H1 (cell line): ENCODE measurements at regions not wholly inside any gene's neighbourhood (a gene's known extent, or its start where the extent isn't known, plus 50 kb on each side); places are given as distances from the start of the nearest gene placed in this dataset.

ENCODE experiments used
- CTCF ChIA-PET: fragments of 300-600 bp; sonication (Branson Sonifier 250); formaldehyde crosslinking; loops from one replicate; lab custom pipeline; 2021; ENCODE audit not compliant: partially characterized antibody; lab: Charles Lee
- POLR2A ChIA-PET: fragments of 300-600 bp; sonication (Branson Sonifier 250); formaldehyde crosslinking; loops from one replicate; lab custom pipeline; 2021; ENCODE audit warnings: inconsistent platforms; ENCODE audit not compliant: partially characterized antibody; lab: Charles Lee
- DNase-seq, 2 experiments: peaks; one replicate each; pipeline versions ENCODE4 v3.0.0 to v3.0.0-alpha.2; 2010 to 2022; ENCODE audit warnings: low spot score in 2 of 2, low read depth in 1 of 2, mixed read lengths in 1 of 2
- FAIRE-seq: peaks from 2 replicates; lab custom pipeline; 2011; peaks lifted over from hg19 to GRCh38; lab: Jason Lieb, UNC
- H2AFZ ChIP-seq: 2 replicates; pipeline ENCODE4 v1.8.1; 2012; ENCODE audit warnings: low read length, inconsistent platforms
- H2AK5ac ChIP-seq: 2 replicates; pipeline ENCODE4 v1.6.1; 2013; ENCODE audit warnings: low read depth, low read length
- H2BK120ac ChIP-seq: replicated peaks from 2 replicates; pipeline ENCODE3; 2013; ENCODE audit warnings: low read depth, low read length, inconsistent platforms
- H2BK12ac ChIP-seq: 2 replicates; pipeline ENCODE4 v1.6.1; 2013; ENCODE audit warnings: low read depth, low read length
- H2BK15ac ChIP-seq: 2 replicates; pipeline ENCODE4 v1.6.1; 2013; ENCODE audit warnings: low read length
- H2BK20ac ChIP-seq: 2 replicates; pipeline ENCODE4 v1.6.1; 2013; ENCODE audit warnings: low read length
- H2BK5ac ChIP-seq: 2 replicates; pipeline ENCODE4 v1.6.1; 2013; ENCODE audit warnings: low read depth, low read length
- H3K14ac ChIP-seq: 2 replicates; pipeline ENCODE4 v1.6.1; 2013; ENCODE audit warnings: inconsistent platforms; ENCODE audit not compliant: insufficient read length
- H3K18ac ChIP-seq: 2 replicates; pipeline ENCODE4 v1.6.1; 2013; ENCODE audit warnings: low read length; ENCODE audit errors: extremely low read depth
- H3K23ac ChIP-seq: 2 replicates; pipeline ENCODE4 v1.6.1; 2013; ENCODE audit warnings: inconsistent platforms; ENCODE audit not compliant: insufficient read length
- H3K23me2 ChIP-seq: 2 replicates; pipeline ENCODE4 v1.6.1; 2013; ENCODE audit warnings: low read depth, low read length
- H3K27ac ChIP-seq: 2 replicates; pipeline ENCODE4 v1.6.1; 2011; ENCODE audit warnings: low read depth, low read length, inconsistent platforms
- H3K27me3 ChIP-seq, 4 experiments: replicated peaks in 1 of 4; 1 replicate in 1 of 4; 2 replicates in 3 of 4; pipeline versions ENCODE4 v1.6.1 to v1.8.1; 2011 to 2013; ENCODE audit warnings: low read length in 3 of 4, mild to moderate bottlenecking in 3 of 4, inconsistent platforms in 2 of 4, mixed read lengths in 2 of 4, moderate library complexity in 1 of 4; ENCODE audit not compliant: control insufficient read depth in 3 of 4, insufficient read depth in 3 of 4; ENCODE audit errors: extremely low read depth in 1 of 4
- H3K36me3 ChIP-seq, 4 experiments: 2 replicates each; pipeline versions ENCODE4 v1.6.1 to v1.8.1; 2011 to 2013; ENCODE audit warnings: mild to moderate bottlenecking in 4 of 4, low read length in 3 of 4, moderate library complexity in 2 of 4, control low read depth in 1 of 4, inconsistent platforms in 1 of 4; ENCODE audit not compliant: insufficient read depth in 4 of 4, control insufficient read depth in 2 of 4
- H3K4ac ChIP-seq: replicated peaks from 2 replicates; pipeline ENCODE3; 2013; ENCODE audit warnings: low read length, low read depth, mixed read lengths, inconsistent platforms; ENCODE audit not compliant: insufficient read length
- H3K4me1 ChIP-seq, 4 experiments: replicated peaks in 1 of 4; 1 replicate in 1 of 4; 2 replicates in 3 of 4; pipeline versions ENCODE4 v1.6.1 to v1.8.1; 2011 to 2013; ENCODE audit warnings: low read length in 3 of 4, inconsistent platforms in 2 of 4, mixed read lengths in 1 of 4; ENCODE audit not compliant: insufficient read depth in 4 of 4, control insufficient read depth in 3 of 4
- H3K4me2 ChIP-seq, 2 experiments: 2 replicates each; pipeline versions ENCODE4 v1.6.1 to v1.8.1; 2011 to 2013; ENCODE audit warnings: low read depth in 2 of 2, low read length in 2 of 2, control low read depth in 1 of 2, inconsistent platforms in 1 of 2, mild to moderate bottlenecking in 1 of 2; ENCODE audit not compliant: insufficient read depth in 1 of 2
- H3K4me3 ChIP-seq, 4 experiments: fragments of 200-600, 300-600 bp in 1 of 4; sonication (generic), shearing (Covaris generic), sonication (Bioruptor Twin) in 1 of 4; 2 replicates each; pipeline versions ENCODE4 v1.5.1 to v1.8.1; 2011 to 2016; ENCODE audit warnings: low read length in 4 of 4, low read depth in 3 of 4, control low read depth in 2 of 4, inconsistent platforms in 2 of 4, mild to moderate bottlenecking in 2 of 4, mixed read lengths in 1 of 4, moderate library complexity in 1 of 4; ENCODE audit not compliant: insufficient read depth in 2 of 4; ENCODE audit errors: extremely low read depth in 1 of 4
- H3K56ac ChIP-seq: replicated peaks from 2 replicates; pipeline ENCODE3; 2013; ENCODE audit warnings: low read depth, mild to moderate bottlenecking, mixed read lengths, low read length, inconsistent platforms; ENCODE audit not compliant: insufficient read length
- H3K79me1 ChIP-seq: 2 replicates; pipeline ENCODE4 v1.6.1; 2013; ENCODE audit warnings: low read depth, low read length, control low read depth
- H3K79me2 ChIP-seq, 2 experiments: 2 replicates each; pipeline versions ENCODE4 v1.6.1 to v1.8.1; 2012 to 2013; ENCODE audit warnings: low read length in 2 of 2, mild to moderate bottlenecking in 2 of 2, inconsistent platforms in 1 of 2; ENCODE audit not compliant: insufficient read depth in 2 of 2, control insufficient read depth in 1 of 2
- H3K9ac ChIP-seq, 4 experiments: replicated peaks in 1 of 4; 1 replicate in 1 of 4; 2 replicates in 3 of 4; pipeline versions ENCODE4 v1.6.1 to v1.8.1; 2011 to 2013; ENCODE audit warnings: low read depth in 3 of 4, low read length in 3 of 4, control low read depth in 2 of 4, mild to moderate bottlenecking in 2 of 4, moderate library complexity in 2 of 4, inconsistent platforms in 1 of 4; ENCODE audit errors: extremely low read depth in 1 of 4
- H3K9me3 ChIP-seq, 2 experiments: 2 replicates each; pipeline versions ENCODE4 v1.6.1 to v1.8.1; 2012 to 2013; ENCODE audit warnings: mild to moderate bottlenecking in 2 of 2, moderate library complexity in 2 of 2, control low read depth in 1 of 2, inconsistent platforms in 1 of 2, low read depth in 1 of 2, low read length in 1 of 2, mixed read lengths in 1 of 2; ENCODE audit not compliant: insufficient read depth in 2 of 2
- H4K20me1 ChIP-seq, 2 experiments: replicated peaks in 1 of 2; 2 replicates each; pipeline versions ENCODE3 to v1.8.1; 2011 to 2013; ENCODE audit warnings: inconsistent platforms in 2 of 2, low read length in 2 of 2, mild to moderate bottlenecking in 1 of 2; ENCODE audit not compliant: insufficient read depth in 2 of 2, control insufficient read depth in 1 of 2
- H4K5ac ChIP-seq: 2 replicates; pipeline ENCODE4 v1.6.1; 2013; ENCODE audit warnings: low read length, low read depth, mixed read lengths, inconsistent platforms; ENCODE audit not compliant: insufficient read length
- H4K8ac ChIP-seq: 2 replicates; pipeline ENCODE4 v1.8.0; 2013; ENCODE audit warnings: mild to moderate bottlenecking, moderate library complexity, low read length, inconsistent platforms; ENCODE audit not compliant: insufficient read depth; ENCODE audit errors: extremely low read depth
- H4K91ac ChIP-seq: replicated peaks from 2 replicates; pipeline ENCODE3; 2013; ENCODE audit warnings: low read length, mixed read lengths, inconsistent platforms; ENCODE audit not compliant: insufficient read length
- CTCF ChIP-seq, 3 experiments: IDR thresholded peaks; 1 replicate in 2 of 3; 2 replicates in 1 of 3; pipeline versions ENCODE4 v1.5.1 to v1.6.1; 2011; ENCODE audit warnings: low read length in 3 of 3, mild to moderate bottlenecking in 3 of 3, inconsistent platforms in 2 of 3, low read depth in 1 of 3, moderate library complexity in 1 of 3; ENCODE audit not compliant: insufficient read depth in 1 of 3; ENCODE audit errors: control extremely low read depth in 1 of 3
- GTF2F1 ChIP-seq: IDR thresholded peaks from 2 replicates; pipeline ENCODE4 v1.6.1; 2012; ENCODE audit warnings: low read depth, low read length, improper control_type of control experiment, borderline replicate concordance
- RAD21 ChIP-seq, 2 experiments: IDR thresholded peaks in 1 of 2; conservative IDR thresholded peaks in 1 of 2; 2 replicates each; pipeline ENCODE4 v1.6.1; 2011; ENCODE audit warnings: low read depth in 2 of 2, low read length in 2 of 2, improper control_type of control experiment in 1 of 2, inconsistent platforms in 1 of 2, mild to moderate bottlenecking in 1 of 2, moderate library complexity in 1 of 2
- WGBS, 2 experiments: shearing (Covaris generic) in 1 of 2; methylation state at CpG; one replicate each; pipeline versions ENCODE4 v1.1.6 to v1.1.7; 2013 to 2015; ENCODE audit warnings: low lambda C conversion rate in 2 of 2, mixed read lengths in 2 of 2, inconsistent platforms in 1 of 2, low coverage in 1 of 2, missing lambda C conversion rate in 1 of 2; ENCODE audit not compliant: insufficient replicate concordance in 2 of 2, insufficient coverage in 1 of 2, insufficient read length in 1 of 2; ENCODE audit errors: extremely low coverage in 1 of 2, missing lambda C conversion rate in 1 of 2; 5-methylcytosine and 5-hydroxymethylcytosine counted together

GRCh38 chr15:50840520-50840919 is 68.0 kb upstream of the AP4E1 start:
- ChIA-PET POLR2A (interaction anchor here (0.6 kb wide), 1 partner anchor 21 kb away, joined by 3 read pairs; no protein-coding TSS in a partner anchor), CTCF (interaction anchor here (0.6 to 1.4 kb wide), 5 partner anchors 9 to 219 kb away, joined by 3 read pairs; no protein-coding TSS in a partner anchor)
- H3K4me3 ChIP-seq: no peak overlapping the region
- no peaks in the 10 kb centered on the region for H3K79me1 ChIP-seq
- no peak overlapping the region for H2BK20ac ChIP-seq
- no peaks in the 10 kb centered on the region for H3K79me2 ChIP-seq
- no peak overlapping the region for H3K9ac ChIP-seq
- no peak overlapping the region for H3K23ac ChIP-seq
- no peaks in the 10 kb centered on the region for H3K36me3 ChIP-seq
- no peak overlapping the region for H4K8ac ChIP-seq
- no peak overlapping the region for H3K27ac ChIP-seq
- H2BK120ac ChIP-seq: no peak overlapping the region
- H2AFZ ChIP-seq: no peak overlapping the region
- H4K91ac ChIP-seq: no peak overlapping the region
- H4K5ac ChIP-seq: no peak overlapping the region
- no peaks in the 10 kb centered on the region for H4K20me1 ChIP-seq
- no peaks in the 10 kb centered on the region for H3K9me3 ChIP-seq
- H3K27me3 ChIP-seq: no peaks in the 10 kb centered on the region
- DNase-seq (peak; percentile 15 to 53), FAIRE-seq (no peak)
- no peak overlapping the region for H3K4me2 ChIP-seq
- no peak overlapping the region for H3K18ac ChIP-seq
- H3K56ac ChIP-seq: no peak overlapping the region
- H3K23me2 ChIP-seq: no peaks in the 10 kb centered on the region
- peaks cover 0 to 5% (median 0%) of the 10 kb centered on the region in 4 experiments; a peak in 1 of 7 replicates for H3K4me1 ChIP-seq
- no peak overlapping the region for H3K4ac ChIP-seq
- no peak overlapping the region for H2AK5ac ChIP-seq
- H2BK15ac ChIP-seq: no peak overlapping the region
- H2BK5ac ChIP-seq: no peak overlapping the region
- WGBS, 2 experiments: 70% methylated on average over 5 of the region's 5 CpGs; no CpG with 5 or more reads in 1 of the 2 experiments
- no peak overlapping the region for H2BK12ac ChIP-seq
- H3K14ac ChIP-seq: no peak overlapping the region
- TF ChIP-seq CTCF (IDR thresholded peaks at IDR 0.05; ENCODE audit: control extremely low read depth in 1 of 3, insufficient read depth in 1 of 3, low read depth in 1 of 3, low read length in 3 of 3) (peak; percentile 49 to 80 (median 78)), GTF2F1 (no peak), RAD21 (IDR thresholded peaks at IDR 0.05 in 1 of 2, conservative IDR thresholded peaks at IDR 0.05 in 1 of 2; ENCODE audit: low read depth in 2 of 2, low read length in 2 of 2) (peak; percentile 29 to 49)
